PFSK-1 (cell line): ENCODE measurements at regions not wholly inside any gene's neighbourhood (a gene's known extent, or its start where the extent isn't known, plus 50 kb on each side); places are given as distances from the start of the nearest gene placed in this dataset.

Experiments
- FOXP2 ChIP-seq: optimal IDR thresholded peaks from 2 replicates; pipeline ENCODE3; 2011; ENCODE audit warnings: borderline replicate concordance, control low read depth, inconsistent platforms; ENCODE audit not compliant: insufficient read depth; ENCODE audit errors: extremely low read length, extremely low read depth
- POLR2AphosphoS5 ChIP-seq: IDR thresholded peaks from 2 replicates; pipeline ENCODE4 v1.6.1; 2012; ENCODE audit warnings: low read depth, mild to moderate bottlenecking, control low read depth, low read length, moderate library complexity
- SIN3A ChIP-seq: IDR thresholded peaks from 2 replicates; pipeline ENCODE4 v1.6.1; 2012; ENCODE audit warnings: mild to moderate bottlenecking, low read length, moderate library complexity, borderline replicate concordance; ENCODE audit not compliant: insufficient read depth
- TAF1 ChIP-seq: IDR thresholded peaks from 2 replicates; pipeline ENCODE4 v1.6.1; 2012; ENCODE audit warnings: low read length, control low read depth, borderline replicate concordance; ENCODE audit not compliant: insufficient read depth
- TF ChIP-seq, protein P1 (sequence below), 2 experiments: IDR thresholded peaks; 2 replicates each; pipeline versions ENCODE4 v1.6.1 to v1.8.0; 2011 to 2012; ENCODE audit warnings: low read depth in 2 of 2, low read length in 2 of 2, control low read depth in 1 of 2, inconsistent platforms in 1 of 2, mild to moderate bottlenecking in 1 of 2, moderate library complexity in 1 of 2; ENCODE audit not compliant: insufficient read depth in 1 of 2

DNA sequence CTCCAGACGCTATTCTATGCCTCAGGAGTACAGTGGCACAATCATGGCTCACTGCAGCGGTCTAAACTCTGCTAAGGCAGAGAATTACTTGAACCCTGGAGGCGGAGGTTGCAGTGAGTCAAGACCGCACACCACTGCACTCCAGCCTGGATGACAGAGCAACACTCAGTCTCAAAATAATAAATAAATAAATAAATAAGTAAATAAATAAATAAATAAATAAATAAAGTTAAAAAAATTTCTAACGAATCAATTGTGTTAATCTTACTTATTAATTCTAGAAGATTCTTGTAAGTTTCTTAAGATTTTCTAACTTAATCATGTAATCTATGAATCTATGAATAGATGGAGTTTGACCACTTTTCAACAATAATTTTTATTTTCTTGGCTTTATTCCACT lies 621.4 kb upstream of the POT1 start:
- TF ChIP-seq, protein P1, sequence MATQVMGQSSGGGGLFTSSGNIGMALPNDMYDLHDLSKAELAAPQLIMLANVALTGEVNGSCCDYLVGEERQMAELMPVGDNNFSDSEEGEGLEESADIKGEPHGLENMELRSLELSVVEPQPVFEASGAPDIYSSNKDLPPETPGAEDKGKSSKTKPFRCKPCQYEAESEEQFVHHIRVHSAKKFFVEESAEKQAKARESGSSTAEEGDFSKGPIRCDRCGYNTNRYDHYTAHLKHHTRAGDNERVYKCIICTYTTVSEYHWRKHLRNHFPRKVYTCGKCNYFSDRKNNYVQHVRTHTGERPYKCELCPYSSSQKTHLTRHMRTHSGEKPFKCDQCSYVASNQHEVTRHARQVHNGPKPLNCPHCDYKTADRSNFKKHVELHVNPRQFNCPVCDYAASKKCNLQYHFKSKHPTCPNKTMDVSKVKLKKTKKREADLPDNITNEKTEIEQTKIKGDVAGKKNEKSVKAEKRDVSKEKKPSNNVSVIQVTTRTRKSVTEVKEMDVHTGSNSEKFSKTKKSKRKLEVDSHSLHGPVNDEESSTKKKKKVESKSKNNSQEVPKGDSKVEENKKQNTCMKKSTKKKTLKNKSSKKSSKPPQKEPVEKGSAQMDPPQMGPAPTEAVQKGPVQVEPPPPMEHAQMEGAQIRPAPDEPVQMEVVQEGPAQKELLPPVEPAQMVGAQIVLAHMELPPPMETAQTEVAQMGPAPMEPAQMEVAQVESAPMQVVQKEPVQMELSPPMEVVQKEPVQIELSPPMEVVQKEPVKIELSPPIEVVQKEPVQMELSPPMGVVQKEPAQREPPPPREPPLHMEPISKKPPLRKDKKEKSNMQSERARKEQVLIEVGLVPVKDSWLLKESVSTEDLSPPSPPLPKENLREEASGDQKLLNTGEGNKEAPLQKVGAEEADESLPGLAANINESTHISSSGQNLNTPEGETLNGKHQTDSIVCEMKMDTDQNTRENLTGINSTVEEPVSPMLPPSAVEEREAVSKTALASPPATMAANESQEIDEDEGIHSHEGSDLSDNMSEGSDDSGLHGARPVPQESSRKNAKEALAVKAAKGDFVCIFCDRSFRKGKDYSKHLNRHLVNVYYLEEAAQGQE (IDR thresholded peaks at IDR 0.05; ENCODE audit: insufficient read depth in 1 of 2, low read depth in 2 of 2, low read length in 2 of 2) = no peak
- no peak for TF ChIP-seq TAF1
- TF ChIP-seq FOXP2 = no peak
- no peak for TF ChIP-seq POLR2AphosphoS5
- TF ChIP-seq SIN3A = no peak
